ENCODE measurements at regions not wholly inside any gene's neighbourhood (a gene's known extent, or its start where the extent isn't known, plus 50 kb on each side); places are given as distances from the start of the nearest gene placed in this dataset.

DNA sequence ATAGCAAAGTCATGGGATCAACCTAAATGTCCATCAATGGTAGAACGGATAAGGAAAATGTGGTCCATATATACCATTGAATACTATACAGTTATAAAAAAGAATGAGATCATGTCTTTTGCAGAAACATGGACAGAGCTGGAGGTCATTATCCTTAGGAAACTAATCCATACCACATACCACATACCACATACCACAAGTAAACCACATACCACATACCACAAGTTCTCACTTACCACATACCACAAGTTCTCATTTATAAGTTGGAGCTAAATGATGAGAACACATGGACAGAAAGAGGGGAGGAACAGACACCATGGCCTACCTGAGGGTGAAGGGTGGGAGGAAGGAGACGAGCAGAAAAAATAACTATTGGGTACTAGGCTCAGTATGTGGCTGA lies 154.6 kb upstream of the GHR start:
- FAIRE-seq (no peak), ATAC-seq (no peak), DNase-seq (no peak)
- Histone ChIP-seq H3K36me3 (no peaks in the 10 kb centered on the region), H3K4me1 (no peaks in the 10 kb centered on the region), H3K27ac (no peak overlapping the region), H3K9me3 (no peaks in the 10 kb centered on the region), H3K4me3 (no peak overlapping the region), H3K27me3 (peaks cover 0 to 4% (median 0%) of the 10 kb centered on the region in 4 donors)
- 69 to 81% methylated on average over 2 of the region's 2 CpGs for WGBS, 2 donors
- intact Hi-C loops (cut with DNase I): no loop called here
- TF ChIP-seq, protein P1, sequence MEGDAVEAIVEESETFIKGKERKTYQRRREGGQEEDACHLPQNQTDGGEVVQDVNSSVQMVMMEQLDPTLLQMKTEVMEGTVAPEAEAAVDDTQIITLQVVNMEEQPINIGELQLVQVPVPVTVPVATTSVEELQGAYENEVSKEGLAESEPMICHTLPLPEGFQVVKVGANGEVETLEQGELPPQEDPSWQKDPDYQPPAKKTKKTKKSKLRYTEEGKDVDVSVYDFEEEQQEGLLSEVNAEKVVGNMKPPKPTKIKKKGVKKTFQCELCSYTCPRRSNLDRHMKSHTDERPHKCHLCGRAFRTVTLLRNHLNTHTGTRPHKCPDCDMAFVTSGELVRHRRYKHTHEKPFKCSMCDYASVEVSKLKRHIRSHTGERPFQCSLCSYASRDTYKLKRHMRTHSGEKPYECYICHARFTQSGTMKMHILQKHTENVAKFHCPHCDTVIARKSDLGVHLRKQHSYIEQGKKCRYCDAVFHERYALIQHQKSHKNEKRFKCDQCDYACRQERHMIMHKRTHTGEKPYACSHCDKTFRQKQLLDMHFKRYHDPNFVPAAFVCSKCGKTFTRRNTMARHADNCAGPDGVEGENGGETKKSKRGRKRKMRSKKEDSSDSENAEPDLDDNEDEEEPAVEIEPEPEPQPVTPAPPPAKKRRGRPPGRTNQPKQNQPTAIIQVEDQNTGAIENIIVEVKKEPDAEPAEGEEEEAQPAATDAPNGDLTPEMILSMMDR (IDR thresholded peaks at IDR 0.05): no peak

DNA sequence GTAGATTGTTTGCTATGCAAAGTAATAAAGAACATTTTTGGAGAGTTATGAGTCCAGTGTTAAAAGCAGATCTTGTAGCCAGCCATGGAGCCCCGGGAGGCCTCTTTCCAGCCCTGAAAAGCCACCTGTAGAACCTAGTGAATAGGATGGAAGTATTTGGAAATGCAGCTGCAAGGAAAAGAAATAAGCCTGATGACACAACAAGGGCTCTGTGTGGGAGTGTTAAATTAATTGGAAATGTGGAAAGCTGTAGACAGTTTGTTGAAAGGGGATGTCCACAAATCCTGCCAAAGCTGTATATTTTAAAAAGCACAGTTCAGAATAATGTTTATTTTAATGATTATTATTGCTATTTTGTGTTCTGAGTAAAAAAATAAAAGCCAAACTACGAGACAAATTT lies 152.5 kb upstream of the GHR start:
- no peak for FAIRE-seq
- 26 to 29% methylated on average over 2 of the region's 2 CpGs for WGBS, 2 donors
- ATAC-seq: no peak
- H3K36me3 ChIP-seq: no peaks in the 10 kb centered on the region
- no peaks in the 10 kb centered on the region for H3K4me1 ChIP-seq
- intact Hi-C loops (cut with DNase I): no loop called here
- H3K4me3 ChIP-seq: no peak overlapping the region
- TF ChIP-seq, protein P1 (IDR thresholded peaks at IDR 0.05): no peak
- no peak for DNase-seq
- no peaks in the 10 kb centered on the region for H3K9me3 ChIP-seq
- peaks cover 0 to 4% (median 0%) of the 10 kb centered on the region in 4 donors for H3K27me3 ChIP-seq
- no peak overlapping the region for H3K27ac ChIP-seq

DNA sequence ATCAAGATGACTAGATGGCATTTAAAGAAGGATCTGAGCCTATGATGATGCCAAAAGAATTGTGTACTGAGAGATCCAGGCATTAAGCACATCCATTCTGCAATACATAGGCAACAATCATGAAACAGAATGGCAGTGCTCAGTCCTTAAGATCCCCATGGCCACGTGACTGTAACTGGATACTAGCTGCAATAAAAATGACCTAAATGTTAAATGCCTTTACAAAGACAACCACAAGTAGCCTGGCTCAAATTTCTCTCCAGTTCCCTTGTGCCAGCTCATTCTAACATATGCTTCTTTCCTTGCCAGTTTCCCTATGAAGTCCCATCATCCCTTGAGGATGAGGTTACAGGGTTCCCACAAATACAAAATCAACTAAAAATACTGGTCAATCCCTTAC lies 148.3 kb upstream of the GHR start:
- intact Hi-C loops (cut with DNase I): no loop called here
- TF ChIP-seq, protein P1 (IDR thresholded peaks at IDR 0.05): no peak
- ATAC-seq: no peak
- Histone ChIP-seq H3K4me3 (no peak overlapping the region), H3K9me3 (no peaks in the 10 kb centered on the region), H3K27ac (no peak overlapping the region), H3K4me1 (no peaks in the 10 kb centered on the region), H3K36me3 (no peaks in the 10 kb centered on the region), H3K27me3 (peaks cover 0 to 4% (median 0%) of the 10 kb centered on the region in 4 donors)
- no peak for DNase-seq
- WGBS, 2 donors: 28 to 37% methylated on average over 1 of the region's 1 CpG
- FAIRE-seq: no peak

DNA sequence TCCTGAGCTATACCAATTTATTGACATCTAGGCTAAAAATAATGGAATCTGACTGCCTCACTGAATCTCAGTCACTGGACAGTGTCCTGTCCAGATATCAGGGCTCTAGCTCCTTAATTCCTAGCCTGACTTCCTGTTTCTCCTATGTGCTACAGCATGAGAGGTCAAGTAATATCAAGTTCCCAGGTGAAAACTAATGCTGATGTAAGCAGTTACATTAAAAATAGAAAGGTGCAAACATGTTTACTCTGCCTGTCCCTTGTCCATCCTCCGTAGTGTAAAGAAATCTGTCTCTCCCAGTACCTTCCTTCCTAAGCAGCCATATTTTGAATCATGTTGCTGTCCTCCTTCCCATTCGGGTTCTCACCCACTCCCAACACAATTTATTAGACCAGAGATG lies 145.9 kb upstream of the GHR start:
- intact Hi-C loops (cut with DNase I): no loop called here
- no peak overlapping the region for H3K27ac ChIP-seq
- DNase-seq (no peak), FAIRE-seq (no peak), ATAC-seq (no peak)
- H3K4me1 ChIP-seq: no peaks in the 10 kb centered on the region
- H3K4me3 ChIP-seq: no peak overlapping the region
- WGBS, 2 donors: 39 to 45% methylated on average over 2 of the region's 2 CpGs
- H3K27me3 ChIP-seq: peaks cover 0 to 3% (median 0%) of the 10 kb centered on the region in 4 donors
- H3K36me3 ChIP-seq: no peaks in the 10 kb centered on the region
- H3K9me3 ChIP-seq: no peaks in the 10 kb centered on the region
- TF ChIP-seq, protein P1 (IDR thresholded peaks at IDR 0.05): no peak

DNA sequence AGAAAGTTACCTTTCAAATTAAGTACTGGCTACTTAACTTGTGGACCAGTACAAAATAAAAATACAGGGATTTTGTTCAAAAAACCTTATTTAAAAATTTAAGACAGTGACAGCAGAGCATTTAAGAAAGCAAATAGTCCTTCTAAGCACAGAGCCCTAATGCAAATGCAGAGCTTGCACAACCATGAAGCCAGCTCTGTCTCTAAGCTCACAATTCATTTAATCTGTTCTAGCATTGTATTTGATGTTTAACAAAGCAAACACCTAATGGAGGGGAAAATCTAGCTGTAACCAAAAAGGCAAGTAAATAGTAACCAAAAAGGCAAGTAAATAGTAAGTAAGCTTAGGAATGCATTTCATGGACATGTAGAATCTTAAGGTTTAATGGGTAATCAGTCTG lies 138.7 kb upstream of the GHR start:
- FAIRE-seq (no peak), DNase-seq (no peak), ATAC-seq (no peak)
- no peak overlapping the region for H3K4me3 ChIP-seq
- H3K27ac ChIP-seq: no peak overlapping the region
- H3K4me1 ChIP-seq: no peaks in the 10 kb centered on the region
- H3K36me3 ChIP-seq: no peaks in the 10 kb centered on the region
- H3K27me3 ChIP-seq: no peaks in the 10 kb centered on the region
- H3K9me3 ChIP-seq: no peaks in the 10 kb centered on the region
- intact Hi-C loops (cut with DNase I): no loop called here
- TF ChIP-seq, protein P1 (IDR thresholded peaks at IDR 0.05): no peak

All from pancreas (tissue), 10 donors.